ENCODE measurements at regions not wholly inside any gene's neighbourhood (a gene's known extent, or its start where the extent isn't known, plus 50 kb on each side); places are given as distances from the start of the nearest gene placed in this dataset.

GRCh38 chr6:167643223-167643622 lies 183.5 kb upstream of the AFDN start:
- H3K4me1 ChIP-seq (ENCODE audit: insufficient read depth, low read length), result peaks cover 14% of the 10 kb centered on the region
- no peaks in the 10 kb centered on the region for H3K9me3 ChIP-seq (ENCODE audit: control insufficient read depth, insufficient read depth, low read length)
- H3K36me3 ChIP-seq (ENCODE audit: insufficient read depth, low read length), result no peaks in the 10 kb centered on the region
- no peak overlapping the region for H3K9ac ChIP-seq (ENCODE audit: low read depth, low read length)

DNA sequence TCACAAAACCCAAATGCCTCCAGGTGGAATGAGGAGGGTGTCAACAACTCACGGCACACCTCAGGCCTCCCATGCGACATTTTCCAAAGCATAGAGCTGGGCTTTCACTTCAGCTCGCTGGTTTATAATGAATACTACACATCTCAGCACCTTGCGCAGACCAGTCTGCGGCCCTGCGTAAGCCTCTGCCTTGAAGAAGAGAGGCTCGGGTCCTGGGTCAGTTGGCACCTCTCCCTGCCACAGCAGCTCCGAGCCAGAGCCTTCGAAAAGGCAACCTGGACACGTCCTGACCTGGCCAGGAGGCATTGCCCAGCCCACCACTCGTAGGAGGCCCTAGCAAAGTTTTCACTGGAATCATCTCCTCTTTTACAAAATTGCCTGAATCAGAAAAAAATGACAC lies 183.0 kb upstream of the AFDN start:
- Histone ChIP-seq H3K36me3 (ENCODE audit: insufficient read depth, low read length) (no peaks in the 10 kb centered on the region), H3K4me1 (ENCODE audit: insufficient read depth, low read length) (peaks cover 14% of the 10 kb centered on the region), H3K9ac (ENCODE audit: low read depth, low read length) (no peak overlapping the region), H3K9me3 (ENCODE audit: control insufficient read depth, insufficient read depth, low read length) (no peaks in the 10 kb centered on the region)

- Histone ChIP-seq H3K4me1 (ENCODE audit: insufficient read depth, low read length) (peaks cover 14% of the 10 kb centered on the region), H3K9ac (ENCODE audit: low read depth, low read length) (no peak overlapping the region), H3K9me3 (ENCODE audit: control insufficient read depth, insufficient read depth, low read length) (no peaks in the 10 kb centered on the region), H3K36me3 (ENCODE audit: insufficient read depth, low read length) (no peaks in the 10 kb centered on the region)
Observed at GRCh38 chr6:167644412-167645132, 182.1 kb upstream of the AFDN start.

DNA sequence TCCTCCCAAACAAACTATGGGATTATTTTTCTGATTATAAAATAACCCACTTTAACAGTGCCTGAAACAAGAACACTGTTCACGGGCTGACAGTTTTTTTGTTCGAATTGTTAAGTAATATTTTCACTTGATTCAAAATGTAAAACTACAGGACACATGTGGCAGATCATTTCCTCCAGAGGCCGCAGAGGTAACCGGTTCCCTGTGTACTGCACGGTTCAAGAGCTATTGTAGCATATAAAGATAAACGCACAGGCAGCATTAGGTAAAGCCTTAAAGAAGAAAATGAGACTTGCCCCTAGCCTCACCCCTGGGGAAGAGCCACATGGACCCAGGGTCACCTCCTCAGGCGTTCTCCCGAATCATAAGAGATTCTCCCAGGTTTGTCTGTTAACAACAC lies 181.3 kb upstream of the AFDN start:
- Histone ChIP-seq H3K9ac (ENCODE audit: low read depth, low read length) (no peak overlapping the region), H3K9me3 (ENCODE audit: control insufficient read depth, insufficient read depth, low read length) (no peaks in the 10 kb centered on the region), H3K4me1 (ENCODE audit: insufficient read depth, low read length) (peaks cover 14% of the 10 kb centered on the region), H3K36me3 (ENCODE audit: insufficient read depth, low read length) (no peaks in the 10 kb centered on the region)

- Histone ChIP-seq H3K36me3 (ENCODE audit: insufficient read depth, low read length) (no peaks in the 10 kb centered on the region), H3K4me1 (ENCODE audit: insufficient read depth, low read length) (peaks cover 16% of the 10 kb centered on the region), H3K9ac (ENCODE audit: low read depth, low read length) (no peak overlapping the region), H3K9me3 (ENCODE audit: control insufficient read depth, insufficient read depth, low read length) (no peaks in the 10 kb centered on the region)
Observed at GRCh38 chr6:167647306-167647705, 179.4 kb upstream of the AFDN start.

- peaks cover 19% of the 10 kb centered on the region for H3K4me1 ChIP-seq (ENCODE audit: insufficient read depth, low read length)
- H3K9me3 ChIP-seq (ENCODE audit: control insufficient read depth, insufficient read depth, low read length), result no peaks in the 10 kb centered on the region
- no peak overlapping the region for H3K9ac ChIP-seq (ENCODE audit: low read depth, low read length)
- no peaks in the 10 kb centered on the region for H3K36me3 ChIP-seq (ENCODE audit: insufficient read depth, low read length)
Observed at GRCh38 chr6:167647737-167648470, 178.8 kb upstream of the AFDN start.

DNA sequence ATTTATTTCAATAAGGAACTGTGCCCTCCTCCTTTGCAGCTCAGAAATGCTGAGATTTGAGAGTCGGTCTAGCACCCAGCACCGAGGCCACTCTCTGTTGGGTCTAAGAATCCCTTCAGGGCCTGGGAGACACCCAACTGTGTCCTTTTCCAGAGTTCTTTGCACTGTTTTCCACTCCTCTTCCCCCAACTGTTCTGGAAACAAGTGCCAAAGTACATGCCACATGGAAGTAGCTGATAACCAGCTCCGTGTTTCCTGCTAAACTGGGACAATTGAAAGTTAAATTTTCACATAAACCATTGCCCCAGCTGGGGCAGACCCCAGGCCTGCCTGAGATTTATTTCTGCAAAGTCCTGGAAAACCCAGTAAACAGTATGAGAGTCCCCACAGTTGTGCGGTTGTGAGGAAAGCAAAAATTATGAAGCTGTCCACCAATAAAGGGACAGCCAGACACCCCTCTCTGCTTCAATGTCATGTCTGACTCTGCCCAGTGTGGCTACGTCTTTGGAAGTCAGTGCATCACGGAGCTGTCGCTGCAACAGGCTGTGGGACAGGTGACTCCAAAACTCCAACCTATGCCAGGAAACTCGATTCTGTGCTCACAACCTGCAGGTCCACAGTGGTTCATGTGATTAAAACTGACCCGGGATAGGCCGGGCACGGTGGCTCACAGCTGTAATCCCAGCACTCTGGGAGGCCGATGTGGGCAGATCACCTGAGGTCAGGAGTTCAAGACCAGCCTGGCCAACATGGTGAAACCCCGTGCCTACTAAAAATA lies 178.0 kb upstream of the AFDN start:
- H3K4me1 ChIP-seq (ENCODE audit: insufficient read depth, low read length), result peaks cover 15% of the 10 kb centered on the region
- no peaks in the 10 kb centered on the region for H3K36me3 ChIP-seq (ENCODE audit: insufficient read depth, low read length)
- H3K9ac ChIP-seq (ENCODE audit: low read depth, low read length), result no peak overlapping the region
- H3K9me3 ChIP-seq (ENCODE audit: control insufficient read depth, insufficient read depth, low read length), result no peaks in the 10 kb centered on the region

GRCh38 chr6:167649476-167649875 lies 177.2 kb upstream of the AFDN start:
- H3K9ac ChIP-seq (ENCODE audit: low read depth, low read length), result no peak overlapping the region
- no peaks in the 10 kb centered on the region for H3K36me3 ChIP-seq (ENCODE audit: insufficient read depth, low read length)
- peaks cover 15% of the 10 kb centered on the region for H3K4me1 ChIP-seq (ENCODE audit: insufficient read depth, low read length)
- no peaks in the 10 kb centered on the region for H3K9me3 ChIP-seq (ENCODE audit: control insufficient read depth, insufficient read depth, low read length)

- Histone ChIP-seq H3K36me3 (ENCODE audit: insufficient read depth, low read length) (no peaks in the 10 kb centered on the region), H3K4me1 (ENCODE audit: insufficient read depth, low read length) (peaks cover 15% of the 10 kb centered on the region), H3K9me3 (ENCODE audit: control insufficient read depth, insufficient read depth, low read length) (no peaks in the 10 kb centered on the region), H3K9ac (ENCODE audit: low read depth, low read length) (no peak overlapping the region)
Observed at GRCh38 chr6:167650730-167651317, 175.9 kb upstream of the AFDN start.

GRCh38 chr6:167651318-167652041 lies 175.2 kb upstream of the AFDN start:
- no peaks in the 10 kb centered on the region for H3K36me3 ChIP-seq (ENCODE audit: insufficient read depth, low read length)
- H3K9me3 ChIP-seq (ENCODE audit: control insufficient read depth, insufficient read depth, low read length), result no peaks in the 10 kb centered on the region
- H3K9ac ChIP-seq (ENCODE audit: low read depth, low read length), result no peak overlapping the region
- peaks cover 15% of the 10 kb centered on the region for H3K4me1 ChIP-seq (ENCODE audit: insufficient read depth, low read length)

- peaks cover 14% of the 10 kb centered on the region for H3K4me1 ChIP-seq (ENCODE audit: insufficient read depth, low read length)
- H3K36me3 ChIP-seq (ENCODE audit: insufficient read depth, low read length), result no peaks in the 10 kb centered on the region
- no peak overlapping the region for H3K9ac ChIP-seq (ENCODE audit: low read depth, low read length)
- no peaks in the 10 kb centered on the region for H3K9me3 ChIP-seq (ENCODE audit: control insufficient read depth, insufficient read depth, low read length)
Observed at GRCh38 chr6:167652042-167652700, 174.5 kb upstream of the AFDN start.

- Histone ChIP-seq H3K36me3 (ENCODE audit: insufficient read depth, low read length) (no peaks in the 10 kb centered on the region), H3K9me3 (ENCODE audit: control insufficient read depth, insufficient read depth, low read length) (no peaks in the 10 kb centered on the region), H3K4me1 (ENCODE audit: insufficient read depth, low read length) (peaks cover 8% of the 10 kb centered on the region; the same call in 1 of the 2 replicates)
Observed at GRCh38 chr6:167652701-167653095, 174.0 kb upstream of the AFDN start.

DNA sequence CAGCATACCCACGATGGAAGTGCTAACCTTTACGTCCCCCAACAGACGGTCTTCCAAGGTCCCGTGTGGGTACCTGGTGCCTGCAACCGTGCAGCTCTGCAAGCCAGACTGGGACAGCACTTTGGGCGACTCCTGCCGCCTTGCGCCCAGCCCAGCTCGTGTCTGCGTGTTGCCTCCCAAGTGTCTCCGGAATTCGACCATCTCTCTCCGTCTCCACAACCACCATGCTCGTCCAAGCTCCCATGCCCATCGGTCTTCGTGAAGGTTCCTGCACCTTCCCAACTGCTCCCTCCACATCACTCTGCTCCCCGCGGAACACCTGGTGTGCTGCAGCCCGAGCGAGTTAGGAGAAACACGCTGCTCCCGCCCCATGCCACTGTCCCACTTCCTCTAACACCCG lies 173.2 kb upstream of the AFDN start:
- Histone ChIP-seq H3K4me1 (ENCODE audit: insufficient read depth, low read length) (peaks cover 5% of the 10 kb centered on the region; the same call in 1 of the 2 replicates), H3K9ac (ENCODE audit: low read depth, low read length) (no peak overlapping the region), H3K9me3 (ENCODE audit: control insufficient read depth, insufficient read depth, low read length) (no peaks in the 10 kb centered on the region), H3K36me3 (ENCODE audit: insufficient read depth, low read length) (no peaks in the 10 kb centered on the region)

More at GRCh38 chr6:167652701-167653095, 174.0 kb upstream of the AFDN start:
- no peak overlapping the region for H3K9ac ChIP-seq (ENCODE audit: low read depth, low read length)

All from ES-I3 (cell line).